GM12864 (cell line): ENCODE measurements at regions not wholly inside any gene's neighbourhood (a gene's known extent, or its start where the extent isn't known, plus 50 kb on each side); places are given as distances from the start of the nearest gene placed in this dataset.

Experiments
- DNase-seq: peaks from one replicate; pipeline ENCODE4 v3.0.0-alpha.2; 2011; ENCODE audit warnings: low read depth
- H3K4me3 ChIP-seq: 2 replicates; pipeline ENCODE4 v1.5.1; 2011; ENCODE audit warnings: mild to moderate bottlenecking, low read depth, low read length, control low read depth
- CTCF ChIP-seq: IDR thresholded peaks from 2 replicates; pipeline ENCODE4 v1.5.1; 2011; ENCODE audit warnings: low read depth, mild to moderate bottlenecking, moderate library complexity, low read length, control low read depth, inconsistent platforms; ENCODE audit errors: missing control alignments

- no peak for TF ChIP-seq CTCF
- no peak overlapping the region for H3K4me3 ChIP-seq
- no peak for DNase-seq
These were observed 151.1 kb downstream of the SLC7A11 start for GRCh38 chr4:138090918-138091676.

- TF ChIP-seq CTCF: peak; percentile 61
- no peak overlapping the region for H3K4me3 ChIP-seq
- DNase-seq: peak; percentile 19
These were observed 151.8 kb downstream of the SLC7A11 start for GRCh38 chr4:138090150-138090917.

- no peak overlapping the region for H3K4me3 ChIP-seq
- TF ChIP-seq CTCF: no peak
- no peak for DNase-seq
These were observed 153.5 kb downstream of the SLC7A11 start for GRCh38 chr4:138088449-138089208.

GRCh38 chr4:138087066-138087719, 155.0 kb downstream of the SLC7A11 start:
- no peak for TF ChIP-seq CTCF
- no peak overlapping the region for H3K4me3 ChIP-seq
- no peak for DNase-seq

GRCh38 chr4:138086611-138087041, 155.5 kb downstream of the SLC7A11 start:
- no peak for TF ChIP-seq CTCF
- no peak overlapping the region for H3K4me3 ChIP-seq
- DNase-seq: no peak

GRCh38 chr4:138085736-138086305, 156.3 kb downstream of the SLC7A11 start:
- no peak for TF ChIP-seq CTCF
- H3K4me3 ChIP-seq: no peak overlapping the region
- no peak for DNase-seq
